NCI-H2171 (cell line): ENCODE measurements at regions not wholly inside any gene's neighbourhood (a gene's known extent, or its start where the extent isn't known, plus 50 kb on each side); places are given as distances from the start of the nearest gene placed in this dataset.
"Not testable (repeated sequence)": the region's sequence is repeated elsewhere in the genome, so short reads cannot be mapped to it uniquely, and the experiment has no call there.

Experiments
- DNase-seq: peaks from one replicate; lab custom pipeline; 2025; lab: John Stamatoyannopoulos, UW

DNA sequence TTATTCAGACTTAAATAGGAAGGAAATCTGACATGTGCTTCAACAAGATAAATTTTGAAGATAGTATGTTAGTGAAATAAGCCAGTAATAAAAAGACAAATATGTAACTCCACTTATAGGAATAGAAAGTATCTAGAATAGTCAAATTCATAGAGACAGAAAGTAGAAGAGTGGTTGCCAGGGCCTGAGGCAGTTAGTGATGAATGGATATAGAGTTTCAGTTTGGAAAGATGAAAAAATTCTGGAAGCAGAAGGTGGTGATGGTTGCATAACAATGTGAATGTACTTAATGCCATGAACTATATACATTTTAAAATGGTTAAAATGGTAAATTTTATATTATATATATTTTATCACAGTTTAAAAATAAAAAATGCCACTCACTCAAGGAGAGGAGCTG lies 54.3 kb downstream of the HAND2 start:
- no peak for DNase-seq

DNA sequence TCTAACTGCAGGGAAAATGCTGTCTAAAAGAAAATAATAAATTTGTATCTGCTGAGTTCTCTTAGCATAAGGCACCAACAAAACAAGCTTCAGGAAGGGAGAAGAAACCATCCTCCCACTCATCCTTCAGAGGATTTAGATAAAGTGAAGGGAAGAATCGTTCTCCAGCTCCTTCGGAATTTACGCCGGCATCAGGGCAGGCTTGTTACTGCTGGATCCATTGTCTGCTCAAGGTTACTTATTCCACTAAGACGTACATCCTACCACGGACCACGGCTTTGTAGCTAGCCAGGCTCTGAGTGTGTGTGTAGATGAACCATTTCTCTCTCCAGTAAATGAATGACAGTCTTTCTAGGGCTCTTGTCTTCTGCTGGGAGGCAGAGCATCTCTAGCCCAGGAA lies 60.4 kb downstream of the HAND2 start:
- no peak for DNase-seq

DNA sequence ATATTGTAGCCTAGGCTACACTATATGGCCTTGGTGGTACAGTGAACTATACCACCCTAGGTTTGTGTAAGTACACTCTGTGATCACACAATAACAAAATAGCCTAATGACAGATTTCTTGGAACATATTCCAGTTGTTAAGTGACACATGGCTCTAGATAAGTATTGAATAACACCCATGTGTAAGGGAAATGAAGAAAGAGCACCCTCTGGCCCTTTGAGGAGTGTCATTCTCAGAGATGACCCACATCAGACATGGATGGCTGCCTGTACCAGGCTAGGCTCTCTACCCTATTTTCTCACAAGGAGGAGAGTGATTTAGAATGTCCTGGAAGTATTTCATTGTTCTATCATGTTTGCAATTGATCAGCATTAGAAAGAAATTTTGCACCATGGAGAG lies 61.7 kb downstream of the HAND2 start:
- no peak for DNase-seq

DNA sequence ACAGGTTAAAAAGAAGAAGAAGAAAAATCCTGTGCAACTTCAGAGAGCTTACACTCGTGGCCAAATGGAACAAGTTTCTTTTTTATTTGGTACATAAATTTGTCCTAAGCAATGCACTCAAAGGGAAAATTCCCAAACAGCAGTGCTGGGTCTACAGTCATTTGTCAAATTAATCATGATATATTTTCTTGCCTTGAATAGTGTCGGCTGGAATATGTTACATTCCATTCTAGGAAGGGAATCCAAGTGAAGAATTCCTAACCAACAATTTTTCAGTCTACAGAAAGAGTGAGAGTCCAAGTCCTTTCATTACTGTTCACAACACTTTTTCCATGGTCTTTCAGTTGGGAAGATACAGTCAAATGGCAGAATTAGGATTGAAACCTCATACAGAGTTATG lies 63.9 kb downstream of the HAND2 start:
- DNase-seq, result no peak

GRCh38 chr4:173464481-173464880 lies 65.5 kb downstream of the HAND2 start:
- DNase-seq, result no peak

DNA sequence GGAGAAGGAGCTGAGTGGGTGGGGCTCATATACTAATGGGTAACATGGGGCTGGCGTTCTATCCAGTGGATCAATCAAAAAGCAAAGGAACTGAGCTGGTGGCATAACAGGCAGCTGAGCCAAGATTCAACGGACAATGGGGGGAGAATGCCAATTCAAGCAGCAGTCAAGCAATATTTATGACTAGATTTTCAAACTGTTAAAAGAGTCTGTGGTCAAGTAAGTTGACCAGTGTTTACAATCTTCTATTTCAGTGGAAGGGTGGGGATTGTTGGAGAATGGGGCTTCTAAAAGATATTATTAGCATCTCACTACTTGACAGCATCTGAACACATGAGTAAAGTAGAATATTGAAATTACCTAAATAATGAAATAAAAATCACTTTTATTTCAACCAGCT lies 64.9 kb upstream of the SCRG1 start:
- no peak for DNase-seq

- DNase-seq, result no peak
Observed at GRCh38 chr4:173461170-173461569, 62.3 kb upstream of the SCRG1 start.

GRCh38 chr4:173459857-173460256 lies 60.9 kb upstream of the SCRG1 start:
- DNase-seq, result no peak

- DNase-seq, result no peak
Observed at GRCh38 chr4:173457893-173458292, 59.0 kb upstream of the SCRG1 start.

- not testable (repeated sequence) for DNase-seq
Observed at GRCh38 chr4:173451435-173451834, 52.5 kb upstream of the SCRG1 start.

GRCh38 chr4:173450281-173450680 lies 51.4 kb upstream of the SCRG1 start:
- no peak for DNase-seq

DNA sequence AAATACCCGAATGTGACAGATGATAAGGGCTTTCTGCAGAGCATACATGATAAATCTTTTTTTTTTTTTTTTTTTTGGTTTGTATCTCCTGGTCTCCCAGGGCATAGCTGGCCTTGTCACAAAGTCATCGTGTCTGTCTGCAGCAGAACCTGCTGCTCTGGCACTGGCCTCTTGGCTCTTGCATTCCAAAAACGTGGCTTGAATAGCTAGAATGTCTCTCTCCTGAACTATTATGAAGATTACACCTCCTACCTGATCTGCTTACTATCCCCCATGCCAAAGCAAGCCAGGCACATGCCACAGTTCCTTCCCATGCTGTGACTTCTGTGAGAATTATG lies 50.4 kb upstream of the SCRG1 start:
- no peak for DNase-seq

- peak; percentile 25 for DNase-seq
Observed at GRCh38 chr4:173448608-173449379, 49.9 kb upstream of the SCRG1 start.
